SK-N-MC (cell line): ENCODE measurements at regions not wholly inside any gene's neighbourhood (a gene's known extent, or its start where the extent isn't known, plus 50 kb on each side); places are given as distances from the start of the nearest gene placed in this dataset.

Source experiments
- EZH2 ChIP-seq: fragments of 200-600 bp; sonication (generic); IDR thresholded peaks from one replicate; pipeline ENCODE4 v1.6.1; 2017; ENCODE audit warnings: antibody characterized with exemption
- POLR2AphosphoS5 ChIP-seq: IDR thresholded peaks from 2 replicates; pipeline ENCODE4 v1.6.1; 2012; ENCODE audit warnings: mild to moderate bottlenecking, low read depth, low read length, borderline replicate concordance

DNA sequence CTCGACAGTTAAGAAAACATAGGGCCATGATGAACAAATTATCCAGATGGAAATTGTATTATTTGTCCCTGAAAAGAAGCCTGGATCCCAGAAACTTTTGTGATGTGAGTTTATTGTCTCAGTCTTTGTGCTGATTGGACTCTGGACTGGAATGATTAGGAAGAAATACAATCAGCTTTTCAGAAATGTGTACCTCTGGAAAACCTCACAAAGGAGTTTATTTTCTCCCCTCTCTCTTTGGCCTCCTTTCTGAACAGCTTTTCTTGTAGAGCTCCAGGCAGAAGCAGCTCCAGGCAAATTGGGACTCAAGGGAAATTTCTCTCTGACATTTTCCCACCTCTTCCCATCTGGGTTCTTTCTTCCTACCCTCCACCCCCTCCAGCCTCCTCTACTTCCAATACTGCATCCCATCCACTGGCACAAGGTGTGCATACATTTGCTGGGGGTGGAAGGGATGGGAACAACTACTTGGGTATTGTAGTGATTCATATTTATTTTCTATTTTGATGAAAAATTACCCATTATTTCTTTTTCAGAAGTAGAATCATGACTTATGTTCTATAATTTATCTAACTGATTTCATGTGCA, 119.7 kb downstream of the CD47 start:
- no peak for TF ChIP-seq POLR2AphosphoS5
- TF ChIP-seq EZH2, result no peak
